Liver (tissue), 8 donors: ENCODE measurements at regions not wholly inside any gene's neighbourhood (a gene's known extent, or its start where the extent isn't known, plus 50 kb on each side); places are given as distances from the start of the nearest gene placed in this dataset.

Source experiments
- DNase-seq: peaks from one replicate; pipeline ENCODE4 v3.0.0-alpha.2; 2017; ENCODE audit warnings: low spot score
- H3K27ac ChIP-seq, 2 donors: one replicate each; pipeline ENCODE4 v1.7.0; 2013; ENCODE audit warnings: inconsistent platforms in 2 of 2, low read length in 2 of 2, control low read depth in 1 of 2, low read depth in 1 of 2, mild to moderate bottlenecking in 1 of 2
- H3K27me3 ChIP-seq, 4 donors: one replicate each; pipeline versions ENCODE4 v1.6.1 to v1.7.0; 2013; ENCODE audit warnings: low read length in 3 of 4, inconsistent platforms in 1 of 4, mild to moderate bottlenecking in 1 of 4, moderate library complexity in 1 of 4; ENCODE audit not compliant: control insufficient read depth in 4 of 4, insufficient read depth in 4 of 4
- H3K36me3 ChIP-seq, 4 donors: one replicate each; pipeline versions ENCODE4 v1.6.1 to v1.7.0; 2013; ENCODE audit warnings: low read length in 3 of 4, mild to moderate bottlenecking in 3 of 4, low read depth in 1 of 4, moderate library complexity in 1 of 4; ENCODE audit not compliant: control insufficient read depth in 4 of 4, insufficient read depth in 3 of 4
- H3K4me1 ChIP-seq, 4 donors: one replicate each; pipeline versions ENCODE4 v1.6.1 to v1.7.0; 2013; ENCODE audit warnings: low read length in 3 of 4, mild to moderate bottlenecking in 3 of 4, moderate library complexity in 1 of 4; ENCODE audit not compliant: control insufficient read depth in 4 of 4, insufficient read depth in 4 of 4
- H3K4me3 ChIP-seq, 3 donors: one replicate each; pipeline versions ENCODE4 v1.6.1 to v1.7.0; 2013; ENCODE audit warnings: low read length in 3 of 3, control low read depth in 1 of 3, low read depth in 1 of 3, mild to moderate bottlenecking in 1 of 3
- H3K9ac ChIP-seq, 2 donors: one replicate each; pipeline ENCODE4 v1.7.0; 2013; ENCODE audit warnings: low read length in 2 of 2, mild to moderate bottlenecking in 2 of 2, moderate library complexity in 2 of 2, control low read depth in 1 of 2, low read depth in 1 of 2
- H3K9me3 ChIP-seq, 4 donors: one replicate each; pipeline versions ENCODE4 v1.6.1 to v1.7.0; 2013; ENCODE audit warnings: low read length in 3 of 4; ENCODE audit not compliant: control insufficient read depth in 4 of 4
- NR2F2 ChIP-seq: IDR thresholded peaks from 2 replicates; pipeline ENCODE4 v1.6.1; 2016; ENCODE audit warnings: antibody characterized with exemption
- SP1 ChIP-seq: IDR thresholded peaks from 2 replicates; pipeline ENCODE4 v1.6.1; 2018; ENCODE audit warnings: antibody characterized with exemption, mild to moderate bottlenecking
- TAF1 ChIP-seq: conservative IDR thresholded peaks from 2 replicates; pipeline ENCODE4 v1.6.1; 2016; ENCODE audit warnings: antibody characterized with exemption, mild to moderate bottlenecking
- WGBS: extraction: QIAGEN DNeasy Blood & Tissue Kit; methylation state at CpG from one replicate; pipeline ENCODE4 v1.1.7; 2013; 5-methylcytosine and 5-hydroxymethylcytosine counted together
- TF ChIP-seq, protein P1 (sequence below): IDR thresholded peaks from 2 replicates; pipeline ENCODE4 v1.6.1; 2016; ENCODE audit warnings: antibody characterized with exemption, mild to moderate bottlenecking
- TF ChIP-seq, protein P2 (sequence below): fragments of 150-350 bp; IDR thresholded peaks from 2 replicates; pipeline ENCODE4 v1.5.1; 2017; ENCODE audit warnings: improper control_type of control experiment, low read depth, low read length; ENCODE audit not compliant: missing input control
- TF ChIP-seq, protein P3 (sequence below): IDR thresholded peaks from 2 replicates; pipeline ENCODE4 v1.6.1; 2016; ENCODE audit warnings: antibody characterized with exemption
- TF ChIP-seq, protein P4 (sequence below): IDR thresholded peaks from 2 replicates; pipeline ENCODE4 v1.6.1; 2016; ENCODE audit warnings: antibody characterized with exemption
- donor health status: healthy.
- donor health status: healthy.
- donor health status: healthy.
- donor health status: healthy.
- donor health status: healthy.

DNA sequence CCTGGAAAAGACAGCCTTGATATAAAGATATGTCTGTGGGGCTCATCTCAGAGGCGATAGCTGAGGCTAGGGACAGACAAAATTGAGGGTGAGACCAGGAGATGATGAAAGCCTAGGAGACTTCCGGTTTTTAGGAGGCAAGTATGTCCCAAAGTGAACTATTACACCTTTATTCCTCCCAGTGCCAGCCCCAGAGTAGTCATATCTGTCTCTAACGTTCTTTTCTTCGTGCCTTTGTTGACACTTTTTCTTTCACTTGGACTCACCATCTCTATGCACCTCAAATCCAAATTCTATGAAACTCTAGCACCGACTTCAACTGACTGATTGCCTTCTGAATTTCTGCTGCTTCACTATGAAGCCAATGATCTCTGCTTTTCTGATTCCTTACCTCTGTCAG, 93.8 kb upstream of the RASGRP1 start (continued):
- TF ChIP-seq, protein P1, sequence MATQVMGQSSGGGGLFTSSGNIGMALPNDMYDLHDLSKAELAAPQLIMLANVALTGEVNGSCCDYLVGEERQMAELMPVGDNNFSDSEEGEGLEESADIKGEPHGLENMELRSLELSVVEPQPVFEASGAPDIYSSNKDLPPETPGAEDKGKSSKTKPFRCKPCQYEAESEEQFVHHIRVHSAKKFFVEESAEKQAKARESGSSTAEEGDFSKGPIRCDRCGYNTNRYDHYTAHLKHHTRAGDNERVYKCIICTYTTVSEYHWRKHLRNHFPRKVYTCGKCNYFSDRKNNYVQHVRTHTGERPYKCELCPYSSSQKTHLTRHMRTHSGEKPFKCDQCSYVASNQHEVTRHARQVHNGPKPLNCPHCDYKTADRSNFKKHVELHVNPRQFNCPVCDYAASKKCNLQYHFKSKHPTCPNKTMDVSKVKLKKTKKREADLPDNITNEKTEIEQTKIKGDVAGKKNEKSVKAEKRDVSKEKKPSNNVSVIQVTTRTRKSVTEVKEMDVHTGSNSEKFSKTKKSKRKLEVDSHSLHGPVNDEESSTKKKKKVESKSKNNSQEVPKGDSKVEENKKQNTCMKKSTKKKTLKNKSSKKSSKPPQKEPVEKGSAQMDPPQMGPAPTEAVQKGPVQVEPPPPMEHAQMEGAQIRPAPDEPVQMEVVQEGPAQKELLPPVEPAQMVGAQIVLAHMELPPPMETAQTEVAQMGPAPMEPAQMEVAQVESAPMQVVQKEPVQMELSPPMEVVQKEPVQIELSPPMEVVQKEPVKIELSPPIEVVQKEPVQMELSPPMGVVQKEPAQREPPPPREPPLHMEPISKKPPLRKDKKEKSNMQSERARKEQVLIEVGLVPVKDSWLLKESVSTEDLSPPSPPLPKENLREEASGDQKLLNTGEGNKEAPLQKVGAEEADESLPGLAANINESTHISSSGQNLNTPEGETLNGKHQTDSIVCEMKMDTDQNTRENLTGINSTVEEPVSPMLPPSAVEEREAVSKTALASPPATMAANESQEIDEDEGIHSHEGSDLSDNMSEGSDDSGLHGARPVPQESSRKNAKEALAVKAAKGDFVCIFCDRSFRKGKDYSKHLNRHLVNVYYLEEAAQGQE = no peak
- no peak for TF ChIP-seq SP1

DNA sequence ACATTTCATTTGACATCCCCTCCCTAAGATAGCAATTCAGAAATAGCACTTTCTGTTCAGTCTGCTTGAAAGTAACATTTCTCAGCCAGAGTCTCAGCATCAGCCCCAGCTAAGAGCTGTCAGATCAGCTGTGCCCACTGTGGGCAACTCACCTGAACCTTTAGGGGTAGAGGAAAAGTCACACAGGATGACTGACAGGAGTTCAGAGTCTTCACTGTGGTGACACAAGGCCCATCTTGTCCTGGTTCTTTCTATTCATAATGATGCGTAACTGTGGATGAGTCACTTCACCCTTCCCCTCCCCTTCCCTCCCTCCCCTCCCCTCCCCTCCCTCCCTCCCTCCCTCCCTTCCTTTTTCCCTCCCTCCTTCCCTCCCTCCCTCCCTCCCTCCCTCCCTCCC, 96.1 kb upstream of the RASGRP1 start:
- Histone ChIP-seq H3K27me3 (peaks cover 0 to 8% (median 5%) of the 10 kb centered on the region in 4 donors), H3K4me3 (no peak overlapping the region), H3K9me3 (no peaks in the 10 kb centered on the region), H3K4me1 (no peaks in the 10 kb centered on the region), H3K36me3 (no peaks in the 10 kb centered on the region), H3K9ac (no peak overlapping the region), H3K27ac (no peak overlapping the region)
- no peak for DNase-seq
- no peak for TF ChIP-seq NR2F2
- TF ChIP-seq TAF1 = no peak
- TF ChIP-seq, protein P1 = no peak
- WGBS = 81% methylated on average over 1 of the region's 1 CpG

DNA sequence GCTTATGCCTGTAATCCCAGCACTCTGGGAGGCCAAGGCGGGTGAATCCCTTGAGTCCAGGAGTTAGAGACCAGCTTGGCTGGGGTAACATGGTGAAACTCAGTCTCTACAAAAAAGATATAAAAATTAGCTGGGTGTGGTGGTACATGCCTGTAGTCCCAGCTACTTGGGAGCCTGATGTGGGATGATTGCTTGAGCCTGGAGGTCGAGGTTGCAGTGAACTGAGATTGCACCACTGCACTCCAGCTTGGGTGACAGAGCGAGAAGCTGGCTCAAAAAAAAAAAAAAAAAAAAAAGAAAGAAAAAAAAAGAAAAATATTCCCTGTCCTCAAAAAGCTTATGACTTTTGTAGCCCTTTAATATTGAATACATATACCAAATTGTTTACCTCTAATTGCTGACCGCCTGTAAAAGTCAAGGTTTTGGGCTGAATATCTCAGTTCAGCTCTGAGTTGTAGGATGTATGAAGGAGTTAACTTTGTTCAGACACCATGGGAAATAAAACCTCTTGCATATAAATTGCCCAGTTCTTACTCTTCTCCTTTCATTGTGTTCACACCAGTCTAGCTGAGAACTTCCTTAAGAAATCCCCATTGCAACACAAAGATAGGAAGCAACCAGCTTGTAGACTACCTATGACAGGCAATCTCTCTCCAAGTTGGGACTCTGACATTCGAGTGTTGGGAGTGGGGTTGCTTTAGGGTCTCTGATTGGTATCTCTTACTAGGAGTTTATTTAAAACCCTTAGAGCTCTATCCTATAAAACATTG, 97.6 kb upstream of the RASGRP1 start:
- TF ChIP-seq, protein P2, sequence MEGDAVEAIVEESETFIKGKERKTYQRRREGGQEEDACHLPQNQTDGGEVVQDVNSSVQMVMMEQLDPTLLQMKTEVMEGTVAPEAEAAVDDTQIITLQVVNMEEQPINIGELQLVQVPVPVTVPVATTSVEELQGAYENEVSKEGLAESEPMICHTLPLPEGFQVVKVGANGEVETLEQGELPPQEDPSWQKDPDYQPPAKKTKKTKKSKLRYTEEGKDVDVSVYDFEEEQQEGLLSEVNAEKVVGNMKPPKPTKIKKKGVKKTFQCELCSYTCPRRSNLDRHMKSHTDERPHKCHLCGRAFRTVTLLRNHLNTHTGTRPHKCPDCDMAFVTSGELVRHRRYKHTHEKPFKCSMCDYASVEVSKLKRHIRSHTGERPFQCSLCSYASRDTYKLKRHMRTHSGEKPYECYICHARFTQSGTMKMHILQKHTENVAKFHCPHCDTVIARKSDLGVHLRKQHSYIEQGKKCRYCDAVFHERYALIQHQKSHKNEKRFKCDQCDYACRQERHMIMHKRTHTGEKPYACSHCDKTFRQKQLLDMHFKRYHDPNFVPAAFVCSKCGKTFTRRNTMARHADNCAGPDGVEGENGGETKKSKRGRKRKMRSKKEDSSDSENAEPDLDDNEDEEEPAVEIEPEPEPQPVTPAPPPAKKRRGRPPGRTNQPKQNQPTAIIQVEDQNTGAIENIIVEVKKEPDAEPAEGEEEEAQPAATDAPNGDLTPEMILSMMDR = no peak
- TF ChIP-seq, protein P3, sequence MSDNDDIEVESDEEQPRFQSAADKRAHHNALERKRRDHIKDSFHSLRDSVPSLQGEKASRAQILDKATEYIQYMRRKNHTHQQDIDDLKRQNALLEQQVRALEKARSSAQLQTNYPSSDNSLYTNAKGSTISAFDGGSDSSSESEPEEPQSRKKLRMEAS = no peak
- TF ChIP-seq, protein P4, sequence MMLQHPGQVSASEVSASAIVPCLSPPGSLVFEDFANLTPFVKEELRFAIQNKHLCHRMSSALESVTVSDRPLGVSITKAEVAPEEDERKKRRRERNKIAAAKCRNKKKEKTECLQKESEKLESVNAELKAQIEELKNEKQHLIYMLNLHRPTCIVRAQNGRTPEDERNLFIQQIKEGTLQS = no peak
- H3K4me1 ChIP-seq = no peaks in the 10 kb centered on the region
- H3K9ac ChIP-seq = no peak overlapping the region
- H3K27me3 ChIP-seq = peaks cover 0 to 8% (median 5%) of the 10 kb centered on the region in 4 donors
- DNase-seq = no peak
- no peak overlapping the region for H3K27ac ChIP-seq
- H3K36me3 ChIP-seq = no peaks in the 10 kb centered on the region
- H3K4me3 ChIP-seq = no peak overlapping the region
- WGBS = 74% methylated on average over 5 of the region's 5 CpGs
- no peaks in the 10 kb centered on the region for H3K9me3 ChIP-seq
